ENCODE measurements at regions not wholly inside any gene's neighbourhood (a gene's known extent, or its start where the extent isn't known, plus 50 kb on each side); places are given as distances from the start of the nearest gene placed in this dataset.

DNA sequence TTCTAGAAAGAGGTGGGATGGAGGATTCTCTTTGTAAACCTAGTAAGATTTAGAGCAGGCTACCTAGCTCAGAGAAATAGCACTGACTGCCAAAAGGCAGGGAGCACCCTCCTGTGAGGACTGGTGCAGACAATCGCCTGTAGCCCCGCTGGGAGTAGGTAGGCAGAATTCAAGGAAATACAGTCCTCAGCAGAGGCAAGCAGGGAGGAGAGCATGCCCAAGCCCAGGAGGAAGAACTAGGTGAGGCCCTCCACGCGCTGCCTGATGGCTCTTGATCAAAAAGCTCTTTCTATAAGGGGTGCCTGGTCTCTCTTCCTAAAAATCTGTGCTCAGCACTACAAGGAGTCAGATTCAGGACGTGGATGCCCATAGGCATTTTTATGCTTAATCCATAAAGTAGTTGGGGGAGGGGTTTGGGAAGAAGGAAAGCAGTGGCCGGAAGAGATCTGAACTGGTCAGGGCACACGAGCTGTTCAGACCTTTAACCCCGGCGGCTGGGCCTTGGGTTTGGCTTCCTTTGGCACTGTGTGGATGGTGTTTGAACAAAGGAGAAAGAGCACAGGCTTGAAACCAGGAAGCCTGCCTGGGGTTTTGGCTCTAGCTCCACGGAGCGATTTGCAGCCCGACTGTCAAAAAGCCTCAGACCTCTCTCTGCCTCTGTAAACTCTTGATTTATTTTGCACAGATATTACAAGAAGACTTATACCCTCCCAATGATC is 320.6 kb downstream of the FOXO1 start:
- H3K4me2 ChIP-seq (ENCODE audit: low read length), result no peak overlapping the region
- H3K36me3 ChIP-seq (ENCODE audit: insufficient read depth, low read length), result no peaks in the 10 kb centered on the region
- no TSS peak for BruUV-seq (replicated peaks)
- H3K4me3 ChIP-seq (ENCODE audit: low read depth, low read length, poor library complexity, severe bottlenecking), result no peak overlapping the region
- CTCF ChIA-PET (ENCODE audit: unreplicated experiment), result no interaction called here
- H4K20me1 ChIP-seq (ENCODE audit: insufficient read depth, low read length), result no peaks in the 10 kb centered on the region
- H3K27ac ChIP-seq (ENCODE audit: low read depth, low read length, poor library complexity, severe bottlenecking), result no peak overlapping the region
- H3K4me1 ChIP-seq (ENCODE audit: insufficient read depth, low read length, poor library complexity, severe bottlenecking), result peaks cover 17% of the 10 kb centered on the region
- no peak for DNase-seq (ENCODE audit: low spot score)
- POLR2A ChIA-PET, result no interaction called here
- intact Hi-C loops (cut with micrococcal nuclease; ENCODE audit: unreplicated experiment), result no loop called here
- TF ChIP-seq, protein P1, sequence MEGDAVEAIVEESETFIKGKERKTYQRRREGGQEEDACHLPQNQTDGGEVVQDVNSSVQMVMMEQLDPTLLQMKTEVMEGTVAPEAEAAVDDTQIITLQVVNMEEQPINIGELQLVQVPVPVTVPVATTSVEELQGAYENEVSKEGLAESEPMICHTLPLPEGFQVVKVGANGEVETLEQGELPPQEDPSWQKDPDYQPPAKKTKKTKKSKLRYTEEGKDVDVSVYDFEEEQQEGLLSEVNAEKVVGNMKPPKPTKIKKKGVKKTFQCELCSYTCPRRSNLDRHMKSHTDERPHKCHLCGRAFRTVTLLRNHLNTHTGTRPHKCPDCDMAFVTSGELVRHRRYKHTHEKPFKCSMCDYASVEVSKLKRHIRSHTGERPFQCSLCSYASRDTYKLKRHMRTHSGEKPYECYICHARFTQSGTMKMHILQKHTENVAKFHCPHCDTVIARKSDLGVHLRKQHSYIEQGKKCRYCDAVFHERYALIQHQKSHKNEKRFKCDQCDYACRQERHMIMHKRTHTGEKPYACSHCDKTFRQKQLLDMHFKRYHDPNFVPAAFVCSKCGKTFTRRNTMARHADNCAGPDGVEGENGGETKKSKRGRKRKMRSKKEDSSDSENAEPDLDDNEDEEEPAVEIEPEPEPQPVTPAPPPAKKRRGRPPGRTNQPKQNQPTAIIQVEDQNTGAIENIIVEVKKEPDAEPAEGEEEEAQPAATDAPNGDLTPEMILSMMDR (conservative IDR thresholded peaks at IDR 0.05; ENCODE audit: low read length), result no peak
- no peak for TF ChIP-seq EZH2phosphoT487 (IDR thresholded peaks at IDR 0.05; ENCODE audit: borderline replicate concordance, low read depth, low read length)
- H3K9me2 ChIP-seq (ENCODE audit: insufficient read depth, low read length), result no peaks in the 10 kb centered on the region
- no peaks in the 10 kb centered on the region for H3K9me3 ChIP-seq (ENCODE audit: low read length)
- no peak overlapping the region for H2AFZ ChIP-seq (ENCODE audit: low read length)
- H3K79me2 ChIP-seq (ENCODE audit: insufficient read depth, low read depth, low read length), result no peaks in the 10 kb centered on the region

DNA sequence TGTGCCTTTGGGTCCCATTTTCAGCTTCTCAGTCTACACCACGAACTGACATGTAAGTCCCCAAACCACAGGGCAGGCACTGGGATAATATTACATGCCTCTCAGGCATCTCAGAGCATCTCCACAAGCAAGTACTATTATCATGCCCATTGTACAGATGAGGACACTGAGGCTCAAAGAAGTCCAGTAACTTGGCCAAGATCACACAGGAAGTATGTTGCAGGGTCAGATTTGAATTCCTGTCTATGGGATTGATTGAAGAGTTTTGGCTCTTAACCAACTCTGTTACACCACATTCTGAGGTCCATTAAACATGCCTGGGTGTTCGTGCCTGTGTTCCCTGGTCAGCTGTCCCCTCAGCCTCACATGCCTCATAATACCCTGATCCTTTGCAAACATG is 319.8 kb downstream of the FOXO1 start:
- H3K79me2 ChIP-seq (ENCODE audit: insufficient read depth, low read depth, low read length), result no peaks in the 10 kb centered on the region
- H3K9me2 ChIP-seq (ENCODE audit: insufficient read depth, low read length), result no peaks in the 10 kb centered on the region
- ChIA-PET CTCF (ENCODE audit: unreplicated experiment) (no interaction called here), POLR2A (no interaction called here)
- H3K4me3 ChIP-seq (ENCODE audit: low read depth, low read length, poor library complexity, severe bottlenecking), result no peak overlapping the region
- no peak for TF ChIP-seq EZH2phosphoT487 (IDR thresholded peaks at IDR 0.05; ENCODE audit: borderline replicate concordance, low read depth, low read length)
- TF ChIP-seq, protein P1 (conservative IDR thresholded peaks at IDR 0.05; ENCODE audit: low read length), result no peak
- no peaks in the 10 kb centered on the region for H3K36me3 ChIP-seq (ENCODE audit: insufficient read depth, low read length)
- intact Hi-C loops (cut with micrococcal nuclease; ENCODE audit: unreplicated experiment), result no loop called here
- H3K9me3 ChIP-seq (ENCODE audit: low read length), result no peaks in the 10 kb centered on the region
- DNase-seq (ENCODE audit: low spot score), result no peak
- no TSS peak for BruUV-seq (replicated peaks)
- H3K4me2 ChIP-seq (ENCODE audit: low read length), result no peak overlapping the region
- H3K4me1 ChIP-seq (ENCODE audit: insufficient read depth, low read length, poor library complexity, severe bottlenecking), result peaks cover 17% of the 10 kb centered on the region
- H4K20me1 ChIP-seq (ENCODE audit: insufficient read depth, low read length), result no peaks in the 10 kb centered on the region
- no peak overlapping the region for H2AFZ ChIP-seq (ENCODE audit: low read length)
- H3K27ac ChIP-seq (ENCODE audit: low read depth, low read length, poor library complexity, severe bottlenecking), result no peak overlapping the region

DNA sequence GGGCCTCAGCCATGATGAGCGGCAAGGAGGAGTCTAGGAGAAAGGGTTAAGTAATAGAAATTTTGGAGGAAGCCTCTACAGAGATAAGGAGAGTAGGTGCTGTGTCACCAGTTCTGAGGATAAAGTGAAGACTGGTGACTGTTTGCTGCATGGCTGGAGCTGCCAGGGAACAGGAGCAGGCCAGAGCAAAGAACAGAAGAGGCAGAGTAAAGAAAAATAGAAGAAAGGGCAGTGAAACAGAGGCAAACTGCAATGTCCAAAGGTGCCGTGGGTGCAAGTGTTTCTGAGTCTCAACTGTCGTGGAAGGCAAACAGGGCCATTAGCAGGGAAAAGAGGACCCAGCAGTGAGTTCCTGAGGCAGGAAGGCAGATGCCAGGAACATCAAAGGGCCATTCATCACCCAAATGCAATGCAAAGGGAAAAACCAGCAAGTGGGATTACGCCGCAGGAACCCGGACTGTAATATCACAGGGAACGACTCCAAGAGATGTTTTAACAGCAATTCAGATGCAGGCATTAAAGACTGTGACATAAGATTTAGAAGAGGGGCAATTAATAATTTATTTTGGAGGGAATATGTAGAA is 318.3 kb downstream of the FOXO1 start:
- TF ChIP-seq EZH2phosphoT487 (IDR thresholded peaks at IDR 0.05; ENCODE audit: borderline replicate concordance, low read depth, low read length), result no peak
- Histone ChIP-seq H3K4me2 (ENCODE audit: low read length) (no peak overlapping the region), H3K4me3 (ENCODE audit: low read depth, low read length, poor library complexity, severe bottlenecking) (no peak overlapping the region), H3K36me3 (ENCODE audit: insufficient read depth, low read length) (no peaks in the 10 kb centered on the region), H3K9me2 (ENCODE audit: insufficient read depth, low read length) (no peaks in the 10 kb centered on the region), H3K4me1 (ENCODE audit: insufficient read depth, low read length, poor library complexity, severe bottlenecking) (peaks cover 17% of the 10 kb centered on the region), H4K20me1 (ENCODE audit: insufficient read depth, low read length) (no peaks in the 10 kb centered on the region), H3K9me3 (ENCODE audit: low read length) (no peaks in the 10 kb centered on the region), H3K79me2 (ENCODE audit: insufficient read depth, low read depth, low read length) (no peaks in the 10 kb centered on the region), H3K27ac (ENCODE audit: low read depth, low read length, poor library complexity, severe bottlenecking) (no peak overlapping the region), H2AFZ (ENCODE audit: low read length) (no peak overlapping the region)
- intact Hi-C loops (cut with micrococcal nuclease; ENCODE audit: unreplicated experiment), result no loop called here
- BruUV-seq (replicated peaks), result no TSS peak
- ChIA-PET POLR2A (interaction anchor here (0.7 to 0.9 kb wide), 2 partner anchors 9 to 373 kb away, joined by 5 read pairs; no protein-coding TSS in a partner anchor), CTCF (ENCODE audit: unreplicated experiment) (no interaction called here)
- DNase-seq (ENCODE audit: low spot score), result no peak
